ENCODE measurements at regions not wholly inside any gene's neighbourhood (a gene's known extent, or its start where the extent isn't known, plus 50 kb on each side); places are given as distances from the start of the nearest gene placed in this dataset.

GRCh38 chr6:87897013-87897412 lies 150.6 kb upstream of the SPACA1 start:
- H3K36me3 ChIP-seq (ENCODE audit: control insufficient read depth, insufficient read depth, low read length), result no peaks in the 10 kb centered on the region
- no peak for DNase-seq
- no peak overlapping the region for H3K27ac ChIP-seq (ENCODE audit: insufficient read depth, low read length, poor library complexity, severe bottlenecking)
- no peak overlapping the region for H3K4me3 ChIP-seq (ENCODE audit: low read depth, low read length)
- Mint-ChIP-seq H3K4me1 (no peaks in the 10 kb centered on the region), H3K27me3 (peaks cover 18% of the 10 kb centered on the region), H3K36me3 (no peaks in the 10 kb centered on the region), H3K4me3 (no peak overlapping the region), H3K27ac (no peak overlapping the region), H3K9me3 (no peaks in the 10 kb centered on the region)
- no peaks in the 10 kb centered on the region for H3K27me3 ChIP-seq (ENCODE audit: control insufficient read depth, insufficient read depth, low read length)
- ATAC-seq (ENCODE audit: low read depth in 2 of 2), result no peak
- H3K9me3 ChIP-seq (ENCODE audit: control insufficient read depth in 2 of 2, low read length in 2 of 2), result no peaks in the 10 kb centered on the region
- H3K4me1 ChIP-seq (ENCODE audit: control insufficient read depth, insufficient read depth, low read length, poor library complexity, severe bottlenecking), result no peaks in the 10 kb centered on the region

GRCh38 chr6:87887266-87887665 lies 160.4 kb upstream of the SPACA1 start:
- no peaks in the 10 kb centered on the region for H3K4me1 Mint-ChIP-seq
- peaks cover 18% of the 10 kb centered on the region for H3K27me3 ChIP-seq (ENCODE audit: control insufficient read depth, insufficient read depth, low read length)
- no peak for ATAC-seq (ENCODE audit: low read depth in 2 of 2)
- H3K4me3 Mint-ChIP-seq, result no peak overlapping the region
- no peaks in the 10 kb centered on the region for H3K4me1 ChIP-seq (ENCODE audit: control insufficient read depth, insufficient read depth, low read length, poor library complexity, severe bottlenecking)
- H3K27me3 Mint-ChIP-seq, result peaks cover 20% of the 10 kb centered on the region
- no peak overlapping the region for H3K27ac ChIP-seq (ENCODE audit: insufficient read depth, low read length, poor library complexity, severe bottlenecking)
- H3K4me3 ChIP-seq (ENCODE audit: low read depth, low read length), result no peak overlapping the region
- DNase-seq, result no peak
- no peaks in the 10 kb centered on the region for H3K36me3 ChIP-seq (ENCODE audit: control insufficient read depth, insufficient read depth, low read length)
- H3K9me3 ChIP-seq (ENCODE audit: control insufficient read depth in 2 of 2, low read length in 2 of 2), result no peaks in the 10 kb centered on the region
- peaks cover 0 to 1% (median 0%) of the 10 kb centered on the region in 7 donors for H3K9me3 Mint-ChIP-seq
- H3K27ac Mint-ChIP-seq, result no peak overlapping the region
- no peaks in the 10 kb centered on the region for H3K36me3 Mint-ChIP-seq

- Mint-ChIP-seq H3K27ac (no peak overlapping the region), H3K4me3 (no peak overlapping the region), H3K4me1 (no peaks in the 10 kb centered on the region), H3K9me3 (peaks cover 0 to 2% (median 0%) of the 10 kb centered on the region in 7 donors), H3K27me3 (peaks cover 15% of the 10 kb centered on the region), H3K36me3 (no peaks in the 10 kb centered on the region)
- H3K27me3 ChIP-seq (ENCODE audit: control insufficient read depth, insufficient read depth, low read length), result peaks cover 10% of the 10 kb centered on the region
- ATAC-seq (ENCODE audit: low read depth in 2 of 2), result no peak
- no peak overlapping the region for H3K4me3 ChIP-seq (ENCODE audit: low read depth, low read length)
- H3K27ac ChIP-seq (ENCODE audit: insufficient read depth, low read length, poor library complexity, severe bottlenecking), result no peak overlapping the region
- no peak for DNase-seq
- H3K4me1 ChIP-seq (ENCODE audit: control insufficient read depth, insufficient read depth, low read length, poor library complexity, severe bottlenecking), result no peaks in the 10 kb centered on the region
- H3K9me3 ChIP-seq (ENCODE audit: control insufficient read depth in 2 of 2, low read length in 2 of 2), result no peaks in the 10 kb centered on the region
- H3K36me3 ChIP-seq (ENCODE audit: control insufficient read depth, insufficient read depth, low read length), result no peaks in the 10 kb centered on the region
These were observed 163.4 kb upstream of the SPACA1 start for GRCh38 chr6:87884203-87884602.

- H3K4me3 ChIP-seq (ENCODE audit: low read depth, low read length), result no peak overlapping the region
- peaks cover 0 to 2% (median 0%) of the 10 kb centered on the region in 7 donors for H3K9me3 Mint-ChIP-seq
- no peaks in the 10 kb centered on the region for H3K4me1 ChIP-seq (ENCODE audit: control insufficient read depth, insufficient read depth, low read length, poor library complexity, severe bottlenecking)
- no peak overlapping the region for H3K27ac ChIP-seq (ENCODE audit: insufficient read depth, low read length, poor library complexity, severe bottlenecking)
- no peak overlapping the region for H3K27ac Mint-ChIP-seq
- H3K27me3 Mint-ChIP-seq, result peaks cover 21% of the 10 kb centered on the region
- peaks cover 8% of the 10 kb centered on the region for H3K27me3 ChIP-seq (ENCODE audit: control insufficient read depth, insufficient read depth, low read length)
- ATAC-seq (ENCODE audit: low read depth in 2 of 2) (no peak), DNase-seq (peak in 1 of 3 donors; percentile 2)
- H3K36me3 ChIP-seq (ENCODE audit: control insufficient read depth, insufficient read depth, low read length), result no peaks in the 10 kb centered on the region
- H3K4me1 Mint-ChIP-seq, result no peaks in the 10 kb centered on the region
- H3K9me3 ChIP-seq (ENCODE audit: control insufficient read depth in 2 of 2, low read length in 2 of 2), result no peaks in the 10 kb centered on the region
- H3K36me3 Mint-ChIP-seq, result no peaks in the 10 kb centered on the region
- H3K4me3 Mint-ChIP-seq, result no peak overlapping the region
These were observed 166.2 kb upstream of the SPACA1 start for GRCh38 chr6:87881342-87881895.

- peaks cover 32% of the 10 kb centered on the region for H3K27me3 Mint-ChIP-seq
- no peaks in the 10 kb centered on the region for H3K4me1 Mint-ChIP-seq
- H3K4me3 ChIP-seq (ENCODE audit: low read depth, low read length), result no peak overlapping the region
- H3K27me3 ChIP-seq (ENCODE audit: control insufficient read depth, insufficient read depth, low read length), result peaks cover 11% of the 10 kb centered on the region
- H3K4me3 Mint-ChIP-seq, result no peak overlapping the region
- DNase-seq, result no peak
- H3K36me3 Mint-ChIP-seq, result no peaks in the 10 kb centered on the region
- no peaks in the 10 kb centered on the region for H3K9me3 ChIP-seq (ENCODE audit: control insufficient read depth in 2 of 2, low read length in 2 of 2)
- H3K4me1 ChIP-seq (ENCODE audit: control insufficient read depth, insufficient read depth, low read length, poor library complexity, severe bottlenecking), result no peaks in the 10 kb centered on the region
- no peak for ATAC-seq (ENCODE audit: low read depth in 2 of 2)
- no peak overlapping the region for H3K27ac Mint-ChIP-seq
- peaks cover 0 to 2% (median 0%) of the 10 kb centered on the region in 7 donors for H3K9me3 Mint-ChIP-seq
- H3K36me3 ChIP-seq (ENCODE audit: control insufficient read depth, insufficient read depth, low read length), result no peaks in the 10 kb centered on the region
- H3K27ac ChIP-seq (ENCODE audit: insufficient read depth, low read length, poor library complexity, severe bottlenecking), result no peak overlapping the region
These were observed 168.3 kb upstream of the SPACA1 start for GRCh38 chr6:87879132-87879861.

- peaks cover 29% of the 10 kb centered on the region for H3K27me3 Mint-ChIP-seq
These were observed 171.9 kb upstream of the SPACA1 start for GRCh38 chr6:87875781-87876180.

GRCh38 chr6:87873556-87873955 lies 171.5 kb upstream of the AKIRIN2 start:
- H3K4me3 Mint-ChIP-seq, result no peak overlapping the region
- ATAC-seq (ENCODE audit: low read depth in 2 of 2), result no peak

More at GRCh38 chr6:87875781-87876180, 171.9 kb upstream of the SPACA1 start:
- Mint-ChIP-seq H3K9me3 (peaks cover 0 to 1% (median 0%) of the 10 kb centered on the region in 7 donors), H3K36me3 (no peaks in the 10 kb centered on the region), H3K4me3 (no peak overlapping the region), H3K4me1 (no peaks in the 10 kb centered on the region), H3K27ac (no peak overlapping the region)
- Histone ChIP-seq H3K4me3 (ENCODE audit: low read depth, low read length) (no peak overlapping the region), H3K4me1 (ENCODE audit: control insufficient read depth, insufficient read depth, low read length, poor library complexity, severe bottlenecking) (no peaks in the 10 kb centered on the region), H3K36me3 (ENCODE audit: control insufficient read depth, insufficient read depth, low read length) (no peaks in the 10 kb centered on the region), H3K27me3 (ENCODE audit: control insufficient read depth, insufficient read depth, low read length) (peaks cover 13% of the 10 kb centered on the region), H3K9me3 (ENCODE audit: control insufficient read depth in 2 of 2, low read length in 2 of 2) (no peaks in the 10 kb centered on the region), H3K27ac (ENCODE audit: insufficient read depth, low read length, poor library complexity, severe bottlenecking) (no peak overlapping the region)
- ATAC-seq (ENCODE audit: low read depth in 2 of 2) (no peak), DNase-seq (no peak)

GRCh38 chr6:87870556-87870955 lies 168.5 kb upstream of the AKIRIN2 start:
- no peaks in the 10 kb centered on the region for H3K4me1 Mint-ChIP-seq

More at GRCh38 chr6:87873556-87873955, 171.5 kb upstream of the AKIRIN2 start:
- Histone ChIP-seq H3K4me1 (ENCODE audit: control insufficient read depth, insufficient read depth, low read length, poor library complexity, severe bottlenecking) (no peaks in the 10 kb centered on the region), H3K36me3 (ENCODE audit: control insufficient read depth, insufficient read depth, low read length) (no peaks in the 10 kb centered on the region), H3K27me3 (ENCODE audit: control insufficient read depth, insufficient read depth, low read length) (peaks cover 13% of the 10 kb centered on the region), H3K27ac (ENCODE audit: insufficient read depth, low read length, poor library complexity, severe bottlenecking) (no peak overlapping the region), H3K4me3 (ENCODE audit: low read depth, low read length) (no peak overlapping the region), H3K9me3 (ENCODE audit: control insufficient read depth in 2 of 2, low read length in 2 of 2) (no peaks in the 10 kb centered on the region)
- Mint-ChIP-seq H3K36me3 (no peaks in the 10 kb centered on the region), H3K27ac (no peak overlapping the region), H3K27me3 (peaks cover 29% of the 10 kb centered on the region), H3K4me1 (no peaks in the 10 kb centered on the region), H3K9me3 (peaks cover 0 to 1% (median 0%) of the 10 kb centered on the region in 7 donors)
- no peak for DNase-seq

More at GRCh38 chr6:87870556-87870955, 168.5 kb upstream of the AKIRIN2 start:
- no peak overlapping the region for H3K4me3 ChIP-seq (ENCODE audit: low read depth, low read length)
- peaks cover 28% of the 10 kb centered on the region for H3K27me3 Mint-ChIP-seq
- H3K27me3 ChIP-seq (ENCODE audit: control insufficient read depth, insufficient read depth, low read length), result peaks cover 2% of the 10 kb centered on the region
- peaks cover 0 to 3% (median 0%) of the 10 kb centered on the region in 7 donors for H3K9me3 Mint-ChIP-seq
- no peaks in the 10 kb centered on the region for H3K36me3 ChIP-seq (ENCODE audit: control insufficient read depth, insufficient read depth, low read length)
- no peak overlapping the region for H3K27ac Mint-ChIP-seq
- H3K36me3 Mint-ChIP-seq, result no peaks in the 10 kb centered on the region
- H3K4me3 Mint-ChIP-seq, result no peak overlapping the region
- DNase-seq (no peak), ATAC-seq (ENCODE audit: low read depth in 2 of 2) (no peak)
- H3K27ac ChIP-seq (ENCODE audit: insufficient read depth, low read length, poor library complexity, severe bottlenecking), result no peak overlapping the region
- H3K9me3 ChIP-seq (ENCODE audit: control insufficient read depth in 2 of 2, low read length in 2 of 2), result no peaks in the 10 kb centered on the region
- H3K4me1 ChIP-seq (ENCODE audit: control insufficient read depth, insufficient read depth, low read length, poor library complexity, severe bottlenecking), result no peaks in the 10 kb centered on the region
